PC-9 (cell line): ENCODE measurements at regions not wholly inside any gene's neighbourhood (a gene's known extent, or its start where the extent isn't known, plus 50 kb on each side); places are given as distances from the start of the nearest gene placed in this dataset.

ENCODE experiments used
- BruUV-seq: library from RNA; stranded (reverse); fragments of 400-500 nt; replicated peaks from 2 replicates; lab custom pipeline; 2021; lab: Mats Ljungman, UMichigan
- CTCF ChIA-PET: fragments of 300-600 bp; sonication (Branson Sonifier 250); formaldehyde crosslinking; loops from one replicate; lab custom pipeline; 2022; ENCODE audit warnings: antibody characterized with exemption; lab: Charles Lee
- POLR2A ChIA-PET: fragments of 300-600 bp; sonication (Branson Sonifier 250); formaldehyde crosslinking; loops from one replicate; lab custom pipeline; 2022; ENCODE audit warnings: antibody characterized with exemption; ENCODE audit not compliant: unreplicated experiment; lab: Charles Lee
- DNase-seq, 2 experiments: peaks; one replicate each; pipeline versions ENCODE4 v3.0.0 to v3.0.0-alpha.2; 2015 to 2022; ENCODE audit warnings: mixed read lengths in 1 of 2
- H2AFZ ChIP-seq: fragments of 200-600 bp; sonication (generic); 2 replicates; pipeline ENCODE4 v1.8.1; 2017; ENCODE audit warnings: antibody characterized with exemption
- H3F3A ChIP-seq: fragments of 200-600 bp; sonication (generic); 2 replicates; pipeline ENCODE4 v1.8.1; 2017; ENCODE audit warnings: antibody characterized with exemption, mild to moderate bottlenecking, low read depth; ENCODE audit not compliant: insufficient read depth
- H3K27ac ChIP-seq: fragments of 200-600 bp; sonication (generic); 2 replicates; pipeline ENCODE4 v1.6.1; 2016; ENCODE audit warnings: mixed run types
- H3K27me3 ChIP-seq: fragments of 200-600 bp; sonication (generic); 2 replicates; pipeline ENCODE4 v1.6.1; 2016; ENCODE audit warnings: low read depth, mixed run types; ENCODE audit not compliant: insufficient read depth
- H3K36me3 ChIP-seq: fragments of 200-600 bp; sonication (generic); 2 replicates; pipeline ENCODE4 v1.6.1; 2016; ENCODE audit warnings: low read depth, mixed run types
- H3K4me1 ChIP-seq: fragments of 200-600 bp; sonication (generic); replicated peaks from 2 replicates; pipeline ENCODE4 v1.6.1; 2016; ENCODE audit warnings: mixed run types; ENCODE audit not compliant: insufficient read depth
- H3K4me2 ChIP-seq: fragments of 200-600 bp; sonication (generic); 2 replicates; pipeline ENCODE4 v1.6.1; 2017; ENCODE audit warnings: mixed run types
- H3K4me3 ChIP-seq: fragments of 200-600 bp; sonication (generic); 2 replicates; pipeline ENCODE4 v1.6.1; 2016; ENCODE audit warnings: mixed run types
- H3K79me2 ChIP-seq: fragments of 200-600 bp; sonication (generic); 2 replicates; pipeline ENCODE4 v1.6.1; 2017; ENCODE audit warnings: low read depth, mixed run types
- H3K9me2 ChIP-seq: fragments of 200-600 bp; sonication (generic); 2 replicates; pipeline ENCODE4 v1.8.1; 2017; ENCODE audit warnings: mild to moderate bottlenecking; ENCODE audit not compliant: insufficient read depth
- H3K9me3 ChIP-seq: fragments of 200-600 bp; sonication (generic); 2 replicates; pipeline ENCODE4 v1.8.1; 2016; ENCODE audit warnings: low read depth; ENCODE audit not compliant: insufficient read depth
- H4K20me1 ChIP-seq: fragments of 200-600 bp; sonication (generic); 2 replicates; pipeline ENCODE4 v1.8.1; 2017; ENCODE audit not compliant: insufficient read depth
- EZH2 ChIP-seq: fragments of 200-600 bp; sonication (generic); IDR thresholded peaks from 2 replicates; pipeline ENCODE4 v1.8.0; 2017; ENCODE audit warnings: antibody characterized with exemption, low read depth
- intact Hi-C: fragments of 100-400 bp; cut with micrococcal nuclease; formaldehyde crosslinking; loops from one replicate; pipeline ENCODE4 v1.10.0; 2022; ENCODE audit not compliant: unreplicated experiment
- TF ChIP-seq, protein P1 (sequence below): fragments of 200-600 bp; sonication (generic); conservative IDR thresholded peaks from 2 replicates; pipeline ENCODE4 v1.6.1; 2017; ENCODE audit warnings: mixed run types, antibody characterized with exemption, mild to moderate bottlenecking, moderate library complexity

DNA sequence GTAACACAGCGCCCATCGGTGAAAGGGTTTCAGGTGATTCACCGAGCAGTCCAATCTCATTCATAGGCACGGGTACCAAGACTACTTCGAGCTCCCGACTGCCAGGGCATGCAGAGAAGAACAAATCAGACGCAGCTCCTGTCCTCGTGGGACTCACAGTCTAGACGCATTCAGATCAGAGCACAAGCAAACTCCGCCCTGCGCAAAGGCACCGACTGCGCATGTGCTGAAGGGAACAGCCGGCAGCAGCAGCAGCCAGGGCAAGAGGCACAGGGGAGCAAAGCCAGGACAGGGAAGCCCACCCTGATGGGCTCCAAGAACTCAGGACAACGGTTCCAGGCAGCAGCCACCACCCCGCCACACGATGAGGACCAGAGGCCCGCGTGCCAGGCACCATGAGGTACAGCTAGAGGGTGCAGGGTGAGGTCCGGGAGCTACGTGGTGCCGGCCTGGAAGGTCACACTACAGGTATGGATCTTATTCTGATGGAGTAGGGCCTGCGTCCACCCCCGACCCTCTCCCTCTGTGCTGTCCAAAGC lies 315.7 kb downstream of the FOXL1 start:
- no peak overlapping the region for H3K27ac ChIP-seq
- no peak for TF ChIP-seq EZH2
- TF ChIP-seq, protein P1, sequence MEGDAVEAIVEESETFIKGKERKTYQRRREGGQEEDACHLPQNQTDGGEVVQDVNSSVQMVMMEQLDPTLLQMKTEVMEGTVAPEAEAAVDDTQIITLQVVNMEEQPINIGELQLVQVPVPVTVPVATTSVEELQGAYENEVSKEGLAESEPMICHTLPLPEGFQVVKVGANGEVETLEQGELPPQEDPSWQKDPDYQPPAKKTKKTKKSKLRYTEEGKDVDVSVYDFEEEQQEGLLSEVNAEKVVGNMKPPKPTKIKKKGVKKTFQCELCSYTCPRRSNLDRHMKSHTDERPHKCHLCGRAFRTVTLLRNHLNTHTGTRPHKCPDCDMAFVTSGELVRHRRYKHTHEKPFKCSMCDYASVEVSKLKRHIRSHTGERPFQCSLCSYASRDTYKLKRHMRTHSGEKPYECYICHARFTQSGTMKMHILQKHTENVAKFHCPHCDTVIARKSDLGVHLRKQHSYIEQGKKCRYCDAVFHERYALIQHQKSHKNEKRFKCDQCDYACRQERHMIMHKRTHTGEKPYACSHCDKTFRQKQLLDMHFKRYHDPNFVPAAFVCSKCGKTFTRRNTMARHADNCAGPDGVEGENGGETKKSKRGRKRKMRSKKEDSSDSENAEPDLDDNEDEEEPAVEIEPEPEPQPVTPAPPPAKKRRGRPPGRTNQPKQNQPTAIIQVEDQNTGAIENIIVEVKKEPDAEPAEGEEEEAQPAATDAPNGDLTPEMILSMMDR = no peak
- ChIA-PET POLR2A (no interaction called here), CTCF (no interaction called here)
- H3K9me2 ChIP-seq = no peaks in the 10 kb centered on the region
- no peaks in the 10 kb centered on the region for H3K9me3 ChIP-seq
- H3K4me2 ChIP-seq = no peak overlapping the region
- no peaks in the 10 kb centered on the region for H3K36me3 ChIP-seq
- peaks cover 94% of the 10 kb centered on the region for H3K27me3 ChIP-seq
- no peaks in the 10 kb centered on the region for H4K20me1 ChIP-seq
- no peaks in the 10 kb centered on the region for H3K79me2 ChIP-seq
- no TSS peak for BruUV-seq
- intact Hi-C loops = no loop called here
- no peak for DNase-seq
- no peak overlapping the region for H2AFZ ChIP-seq
- H3K4me1 ChIP-seq = no peaks in the 10 kb centered on the region
- no peak overlapping the region for H3K4me3 ChIP-seq
- no peaks in the 10 kb centered on the region for H3F3A ChIP-seq

DNA sequence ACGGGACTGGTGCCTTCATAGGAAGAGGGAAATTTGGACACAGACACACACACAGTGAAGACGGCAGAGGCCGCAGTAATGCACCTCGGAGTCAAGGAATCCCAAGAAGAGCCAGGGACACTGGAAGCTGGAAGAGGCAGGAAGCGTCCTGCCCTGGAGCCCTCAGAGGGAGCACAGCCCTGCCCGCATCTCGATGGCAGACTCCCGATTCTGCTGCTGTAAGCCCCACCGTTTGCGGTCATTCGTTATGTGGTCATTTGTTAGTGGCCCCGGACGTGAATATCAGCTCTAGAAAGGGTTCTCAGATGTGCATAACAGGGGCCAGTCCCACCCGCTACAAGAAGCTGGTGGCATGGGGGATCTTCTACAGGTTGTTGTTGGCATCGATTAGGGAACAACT lies 316.6 kb downstream of the FOXL1 start:
- H3K4me1 ChIP-seq = no peaks in the 10 kb centered on the region
- H4K20me1 ChIP-seq = no peaks in the 10 kb centered on the region
- H3K27ac ChIP-seq = no peak overlapping the region
- H3F3A ChIP-seq = no peaks in the 10 kb centered on the region
- H3K9me3 ChIP-seq = no peaks in the 10 kb centered on the region
- H3K4me2 ChIP-seq = no peak overlapping the region
- no peak for DNase-seq
- POLR2A ChIA-PET = no interaction called here
- no peaks in the 10 kb centered on the region for H3K9me2 ChIP-seq
- H3K36me3 ChIP-seq = no peaks in the 10 kb centered on the region
- CTCF ChIA-PET = no interaction called here
- TF ChIP-seq, protein P1 = no peak
- no peak for TF ChIP-seq EZH2
- H3K4me3 ChIP-seq = no peak overlapping the region
- no peaks in the 10 kb centered on the region for H3K79me2 ChIP-seq
- H2AFZ ChIP-seq = no peak overlapping the region
- peaks cover 100% of the 10 kb centered on the region for H3K27me3 ChIP-seq
- intact Hi-C loops = no loop called here
- BruUV-seq = no TSS peak

DNA sequence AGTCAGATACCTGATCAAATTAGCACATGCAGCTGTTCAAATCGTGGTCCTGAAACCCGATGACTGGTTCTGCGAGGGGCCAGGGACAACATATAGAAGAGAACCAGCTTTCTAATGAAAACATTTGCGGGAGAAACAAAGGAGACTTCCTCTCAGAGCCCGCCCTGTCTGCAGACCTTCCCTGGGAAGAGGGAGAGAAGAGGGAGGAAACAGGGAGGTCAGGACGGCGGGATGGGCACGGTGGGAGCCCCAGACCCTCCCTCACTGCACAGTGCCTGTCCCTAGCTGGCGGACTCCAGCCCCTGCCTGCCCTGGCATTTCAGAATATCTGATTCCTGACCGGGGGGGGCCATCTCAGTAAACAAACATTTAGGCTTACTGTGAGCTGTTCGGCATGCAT lies 317.3 kb downstream of the FOXL1 start:
- CTCF ChIA-PET = interaction anchor here (0.6 kb wide), 1 partner anchor 1638 kb away, joined by 11 read pairs; no protein-coding TSS in a partner anchor
- intact Hi-C loops = no loop called here

More for the DNA sequence above, 317.3 kb downstream of the FOXL1 start:
- TF ChIP-seq, protein P1 = no peak
- TF ChIP-seq EZH2 = no peak
- no peaks in the 10 kb centered on the region for H3K79me2 ChIP-seq
- no TSS peak for BruUV-seq
- H2AFZ ChIP-seq = no peak overlapping the region
- no peaks in the 10 kb centered on the region for H3K9me3 ChIP-seq
- no peaks in the 10 kb centered on the region for H3K4me1 ChIP-seq
- DNase-seq = no peak
- H3K9me2 ChIP-seq = no peaks in the 10 kb centered on the region
- no peak overlapping the region for H3K27ac ChIP-seq
- H3K36me3 ChIP-seq = no peaks in the 10 kb centered on the region
- H3K4me3 ChIP-seq = no peak overlapping the region
- no peak overlapping the region for H3K4me2 ChIP-seq
- POLR2A ChIA-PET = no interaction called here
- H3F3A ChIP-seq = no peaks in the 10 kb centered on the region
- no peaks in the 10 kb centered on the region for H4K20me1 ChIP-seq
- H3K27me3 ChIP-seq = peaks cover 100% of the 10 kb centered on the region
